Suprapubic skin (tissue), 4 donors: ENCODE measurements at regions not wholly inside any gene's neighbourhood (a gene's known extent, or its start where the extent isn't known, plus 50 kb on each side); places are given as distances from the start of the nearest gene placed in this dataset.

Experiments
- EP300 ChIP-seq: sonication (generic); formaldehyde crosslinking; IDR thresholded peaks from one replicate; pipeline ENCODE4 v1.6.1; 2017; ENCODE audit warnings: antibody characterized with exemption
- POLR2A ChIP-seq, 2 donors: fragments of 450-650 bp; IDR thresholded peaks; one replicate each; pipeline ENCODE4 v1.6.1; 2017; ENCODE audit warnings: antibody characterized with exemption in 2 of 2, mild to moderate bottlenecking in 2 of 2, moderate library complexity in 2 of 2
- POLR2AphosphoS5 ChIP-seq, 3 donors: sonication (generic); formaldehyde crosslinking; IDR thresholded peaks; one replicate each; pipeline ENCODE4 v1.6.1; 2017; ENCODE audit warnings: antibody characterized with exemption in 3 of 3
- TF ChIP-seq, protein P1 (sequence below), 2 donors: fragments of 200-600 bp in 1 of 2; fragments of 450-650 bp in 1 of 2; sonication (generic) in 1 of 2; IDR thresholded peaks; one replicate each; pipeline ENCODE4 v1.5.1; 2016 to 2019; ENCODE audit warnings: antibody characterized with exemption in 2 of 2, mild to moderate bottlenecking in 1 of 2, moderate library complexity in 1 of 2

- TF ChIP-seq, protein P1, sequence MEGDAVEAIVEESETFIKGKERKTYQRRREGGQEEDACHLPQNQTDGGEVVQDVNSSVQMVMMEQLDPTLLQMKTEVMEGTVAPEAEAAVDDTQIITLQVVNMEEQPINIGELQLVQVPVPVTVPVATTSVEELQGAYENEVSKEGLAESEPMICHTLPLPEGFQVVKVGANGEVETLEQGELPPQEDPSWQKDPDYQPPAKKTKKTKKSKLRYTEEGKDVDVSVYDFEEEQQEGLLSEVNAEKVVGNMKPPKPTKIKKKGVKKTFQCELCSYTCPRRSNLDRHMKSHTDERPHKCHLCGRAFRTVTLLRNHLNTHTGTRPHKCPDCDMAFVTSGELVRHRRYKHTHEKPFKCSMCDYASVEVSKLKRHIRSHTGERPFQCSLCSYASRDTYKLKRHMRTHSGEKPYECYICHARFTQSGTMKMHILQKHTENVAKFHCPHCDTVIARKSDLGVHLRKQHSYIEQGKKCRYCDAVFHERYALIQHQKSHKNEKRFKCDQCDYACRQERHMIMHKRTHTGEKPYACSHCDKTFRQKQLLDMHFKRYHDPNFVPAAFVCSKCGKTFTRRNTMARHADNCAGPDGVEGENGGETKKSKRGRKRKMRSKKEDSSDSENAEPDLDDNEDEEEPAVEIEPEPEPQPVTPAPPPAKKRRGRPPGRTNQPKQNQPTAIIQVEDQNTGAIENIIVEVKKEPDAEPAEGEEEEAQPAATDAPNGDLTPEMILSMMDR (IDR thresholded peaks at IDR 0.05), result no peak
- no peak for TF ChIP-seq POLR2A (IDR thresholded peaks at IDR 0.05)
- no peak for TF ChIP-seq POLR2AphosphoS5 (IDR thresholded peaks at IDR 0.05)
- TF ChIP-seq EP300, result no peak
Measured at GRCh38 chr2:76672798-76673197, 849.4 kb downstream of the LRRTM4 start.
